DOHH2 (cell line): ENCODE measurements at regions not wholly inside any gene's neighbourhood (a gene's known extent, or its start where the extent isn't known, plus 50 kb on each side); places are given as distances from the start of the nearest gene placed in this dataset.

Experiments used
- EZH2phosphoT487 ChIP-seq: fragments of 200-600 bp; sonication (generic); IDR thresholded peaks from 2 replicates; pipeline ENCODE4 v1.6.1; 2017; ENCODE audit warnings: borderline replicate concordance, mild to moderate bottlenecking, antibody characterized with exemption, low read length, moderate library complexity, mixed read lengths
- TF ChIP-seq, protein P1 (sequence below): fragments of 200-600 bp; sonication (generic); IDR thresholded peaks from one replicate; pipeline ENCODE4 v1.5.1; 2014; ENCODE audit warnings: antibody characterized with exemption, mild to moderate bottlenecking, low read depth, low read length; ENCODE audit not compliant: poor library complexity, severe bottlenecking

DNA sequence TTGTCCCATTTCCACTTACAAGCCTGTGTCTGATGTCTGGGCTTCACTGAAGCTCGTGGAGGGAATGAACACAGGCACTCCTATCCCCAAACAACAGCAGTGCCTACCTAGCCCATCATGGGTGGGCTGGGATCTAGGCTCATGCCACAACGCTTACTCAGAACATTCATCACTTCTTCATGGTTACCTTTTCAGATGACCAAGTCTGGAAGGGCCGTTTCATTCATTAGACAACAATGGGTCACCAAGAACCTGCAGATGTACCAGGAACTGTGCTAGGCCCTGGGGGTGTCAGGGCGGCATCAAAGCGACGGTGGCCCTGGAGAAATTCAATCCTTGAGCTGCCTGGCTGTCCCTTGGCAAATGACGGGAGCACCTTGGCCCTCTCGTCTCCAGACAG, 64.9 kb upstream of the FZD10 start:
- TF ChIP-seq, protein P1, sequence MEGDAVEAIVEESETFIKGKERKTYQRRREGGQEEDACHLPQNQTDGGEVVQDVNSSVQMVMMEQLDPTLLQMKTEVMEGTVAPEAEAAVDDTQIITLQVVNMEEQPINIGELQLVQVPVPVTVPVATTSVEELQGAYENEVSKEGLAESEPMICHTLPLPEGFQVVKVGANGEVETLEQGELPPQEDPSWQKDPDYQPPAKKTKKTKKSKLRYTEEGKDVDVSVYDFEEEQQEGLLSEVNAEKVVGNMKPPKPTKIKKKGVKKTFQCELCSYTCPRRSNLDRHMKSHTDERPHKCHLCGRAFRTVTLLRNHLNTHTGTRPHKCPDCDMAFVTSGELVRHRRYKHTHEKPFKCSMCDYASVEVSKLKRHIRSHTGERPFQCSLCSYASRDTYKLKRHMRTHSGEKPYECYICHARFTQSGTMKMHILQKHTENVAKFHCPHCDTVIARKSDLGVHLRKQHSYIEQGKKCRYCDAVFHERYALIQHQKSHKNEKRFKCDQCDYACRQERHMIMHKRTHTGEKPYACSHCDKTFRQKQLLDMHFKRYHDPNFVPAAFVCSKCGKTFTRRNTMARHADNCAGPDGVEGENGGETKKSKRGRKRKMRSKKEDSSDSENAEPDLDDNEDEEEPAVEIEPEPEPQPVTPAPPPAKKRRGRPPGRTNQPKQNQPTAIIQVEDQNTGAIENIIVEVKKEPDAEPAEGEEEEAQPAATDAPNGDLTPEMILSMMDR: no peak
- no peak for TF ChIP-seq EZH2phosphoT487
